Trophoblast cell (in vitro differentiated cells and primary cell): ENCODE measurements at regions not wholly inside any gene's neighbourhood (a gene's known extent, or its start where the extent isn't known, plus 50 kb on each side); places are given as distances from the start of the nearest gene placed in this dataset.

Experiments
- DNase-seq, 2 donors: peaks; one replicate each; pipeline ENCODE4 v3.0.0-alpha.2; 2016
- H2AFZ ChIP-seq: 2 replicates; pipeline ENCODE4 v1.6.1; 2013; ENCODE audit warnings: low read length, moderate library complexity, mild to moderate bottlenecking; ENCODE audit not compliant: insufficient read depth, poor library complexity
- H2AK5ac ChIP-seq: 2 replicates; pipeline ENCODE4 v1.6.1; 2013; ENCODE audit warnings: mild to moderate bottlenecking, low read length
- H2BK120ac ChIP-seq: 2 replicates; pipeline ENCODE4 v1.6.1; 2013; ENCODE audit warnings: low read length, mild to moderate bottlenecking, moderate library complexity; ENCODE audit not compliant: insufficient read depth, poor library complexity
- H2BK12ac ChIP-seq: 2 replicates; pipeline ENCODE4 v1.6.1; 2013; ENCODE audit warnings: mild to moderate bottlenecking, low read length, moderate library complexity
- H2BK5ac ChIP-seq: 2 replicates; pipeline ENCODE4 v1.6.1; 2013; ENCODE audit warnings: low read length, low read depth, moderate library complexity, mild to moderate bottlenecking; ENCODE audit not compliant: poor library complexity
- H3K14ac ChIP-seq: 2 replicates; pipeline ENCODE4 v1.6.1; 2013; ENCODE audit warnings: mild to moderate bottlenecking, low read length
- H3K18ac ChIP-seq: 2 replicates; pipeline ENCODE4 v1.6.1; 2013; ENCODE audit warnings: mild to moderate bottlenecking, low read length
- H3K23ac ChIP-seq: 2 replicates; pipeline ENCODE4 v1.6.1; 2013; ENCODE audit warnings: low read length
- H3K27ac ChIP-seq: 2 replicates; pipeline ENCODE4 v1.5.1; 2013; ENCODE audit warnings: low read depth, mild to moderate bottlenecking, inconsistent platforms, low read length, moderate library complexity
- H3K27me3 ChIP-seq: 2 replicates; pipeline ENCODE4 v1.6.1; 2013; ENCODE audit warnings: inconsistent platforms, mild to moderate bottlenecking, low read length, moderate library complexity; ENCODE audit not compliant: insufficient read depth
- H3K36me3 ChIP-seq, 2 experiments: 1 replicate in 1 of 2; 2 replicates in 1 of 2; pipeline ENCODE4 v1.6.1; 2013; ENCODE audit warnings: low read length in 2 of 2, mild to moderate bottlenecking in 2 of 2, moderate library complexity in 1 of 2; ENCODE audit not compliant: insufficient read depth in 2 of 2, control insufficient read depth in 1 of 2
- H3K4ac ChIP-seq: 2 replicates; pipeline ENCODE4 v1.6.1; 2013; ENCODE audit warnings: low read depth, mild to moderate bottlenecking, low read length, moderate library complexity
- H3K4me1 ChIP-seq, 2 experiments: 1 replicate in 1 of 2; 2 replicates in 1 of 2; pipeline ENCODE4 v1.6.1; 2013; ENCODE audit warnings: low read length in 2 of 2, mild to moderate bottlenecking in 2 of 2, moderate library complexity in 1 of 2; ENCODE audit not compliant: insufficient read depth in 2 of 2, control insufficient read depth in 1 of 2
- H3K4me2 ChIP-seq: 2 replicates; pipeline ENCODE4 v1.6.1; 2013; ENCODE audit warnings: inconsistent platforms, mild to moderate bottlenecking, low read length, moderate library complexity
- H3K4me3 ChIP-seq: 2 replicates; pipeline ENCODE4 v1.5.1; 2013; ENCODE audit warnings: mild to moderate bottlenecking, low read depth, low read length, inconsistent platforms
- H3K79me1 ChIP-seq: one replicate; pipeline ENCODE4 v1.6.1; 2013; ENCODE audit warnings: low read length
- H3K79me2 ChIP-seq: 2 replicates; pipeline ENCODE4 v1.6.1; 2013; ENCODE audit warnings: low read length, mild to moderate bottlenecking; ENCODE audit not compliant: control insufficient read depth, insufficient read depth, poor library complexity
- H3K9ac ChIP-seq: 2 replicates; pipeline ENCODE4 v1.6.1; 2013; ENCODE audit warnings: mild to moderate bottlenecking, low read length
- H3K9me3 ChIP-seq: 2 replicates; pipeline ENCODE4 v1.6.1; 2013; ENCODE audit warnings: low read depth, mild to moderate bottlenecking, control low read depth, inconsistent platforms, low read length; ENCODE audit not compliant: insufficient read depth
- H4K12ac ChIP-seq: 2 replicates; pipeline ENCODE4 v1.6.1; 2013; ENCODE audit warnings: low read depth, mild to moderate bottlenecking, low read length, moderate library complexity
- H4K8ac ChIP-seq: 2 replicates; pipeline ENCODE4 v1.6.1; 2013; ENCODE audit warnings: low read depth, mild to moderate bottlenecking, low read length, moderate library complexity
- H4K91ac ChIP-seq: one replicate; pipeline ENCODE4 v1.6.1; 2013; ENCODE audit warnings: low read depth, mild to moderate bottlenecking, low read length, moderate library complexity
- WGBS: extraction: QIAGEN DNeasy Blood & Tissue Kit; methylation state at CpG from one replicate; pipeline ENCODE4 v1.1.7; 2013; ENCODE audit warnings: missing lambda C conversion rate; ENCODE audit not compliant: insufficient read length, insufficient coverage; ENCODE audit errors: extremely low coverage; 5-methylcytosine and 5-hydroxymethylcytosine counted together

GRCh38 chr2:226559536-226559935, 240.1 kb downstream of the IRS1 start:
- Histone ChIP-seq H3K79me2 (no peaks in the 10 kb centered on the region), H3K14ac (no peak overlapping the region), H3K79me1 (no peaks in the 10 kb centered on the region), H3K36me3 (no peaks in the 10 kb centered on the region), H3K27me3 (no peaks in the 10 kb centered on the region), H3K18ac (no peak overlapping the region), H3K23ac (no peak overlapping the region), H2AK5ac (no peak overlapping the region), H3K4me3 (no peak overlapping the region), H2BK12ac (no peak overlapping the region), H3K27ac (no peak overlapping the region), H2BK120ac (no peak overlapping the region), H3K4me1 (peaks cover 0 to 2% of the 10 kb centered on the region in 2 experiments), H2AFZ (no peak overlapping the region), H3K9ac (no peak overlapping the region), H3K9me3 (no peaks in the 10 kb centered on the region), H4K12ac (no peak overlapping the region), H2BK5ac (no peak overlapping the region), H3K4ac (no peak overlapping the region), H3K4me2 (no peak overlapping the region), H4K8ac (no peak overlapping the region), H4K91ac (no peak overlapping the region)
- WGBS = no CpG with 5 or more reads among the region's 2 CpGs
- DNase-seq = no peak

GRCh38 chr2:226558418-226558817, 241.2 kb downstream of the IRS1 start:
- Histone ChIP-seq H4K91ac (no peak overlapping the region), H3K14ac (no peak overlapping the region), H3K36me3 (no peaks in the 10 kb centered on the region), H3K23ac (no peak overlapping the region), H2AFZ (no peak overlapping the region), H3K9ac (no peak overlapping the region), H2BK5ac (no peak overlapping the region), H3K79me2 (no peaks in the 10 kb centered on the region), H3K4ac (no peak overlapping the region), H3K18ac (no peak overlapping the region), H3K27ac (no peak overlapping the region), H3K4me3 (no peak overlapping the region), H3K9me3 (no peaks in the 10 kb centered on the region), H3K27me3 (no peaks in the 10 kb centered on the region), H2AK5ac (no peak overlapping the region), H3K4me2 (no peak overlapping the region), H4K8ac (no peak overlapping the region), H3K4me1 (peaks cover 0 to 2% of the 10 kb centered on the region in 2 experiments), H2BK120ac (no peak overlapping the region), H2BK12ac (no peak overlapping the region), H3K79me1 (no peaks in the 10 kb centered on the region), H4K12ac (no peak overlapping the region)
- no peak for DNase-seq
- no CpG with 5 or more reads among the region's 5 CpGs for WGBS

- H3K79me1 ChIP-seq = peaks cover 2% of the 10 kb centered on the region
- H4K8ac ChIP-seq = no peak overlapping the region
- H4K91ac ChIP-seq = no peak overlapping the region
- no peak overlapping the region for H2AFZ ChIP-seq
- no CpG with 5 or more reads among the region's 4 CpGs for WGBS
- H2BK5ac ChIP-seq = no peak overlapping the region
- DNase-seq = no peak
- H2BK120ac ChIP-seq = no peak overlapping the region
- no peak overlapping the region for H3K14ac ChIP-seq
- H3K27me3 ChIP-seq = no peaks in the 10 kb centered on the region
- H3K4me1 ChIP-seq = peaks cover 6 to 9% of the 10 kb centered on the region in 2 experiments
- H3K9ac ChIP-seq = no peak overlapping the region
- no peak overlapping the region for H2BK12ac ChIP-seq
- no peak overlapping the region for H4K12ac ChIP-seq
- no peaks in the 10 kb centered on the region for H3K79me2 ChIP-seq
- H3K4me2 ChIP-seq = no peak overlapping the region
- H3K18ac ChIP-seq = no peak overlapping the region
- no peak overlapping the region for H3K23ac ChIP-seq
- no peak overlapping the region for H3K4me3 ChIP-seq
- no peak overlapping the region for H3K4ac ChIP-seq
- H3K27ac ChIP-seq = no peak overlapping the region
- H3K9me3 ChIP-seq = no peaks in the 10 kb centered on the region
- no peaks in the 10 kb centered on the region for H3K36me3 ChIP-seq
- no peak overlapping the region for H2AK5ac ChIP-seq
These were observed 243.6 kb downstream of the IRS1 start for GRCh38 chr2:226556050-226556449.

- no peak overlapping the region for H3K4ac ChIP-seq
- H3K14ac ChIP-seq = no peak overlapping the region
- peaks cover 4% of the 10 kb centered on the region for H3K79me1 ChIP-seq
- DNase-seq = no peak
- H3K27me3 ChIP-seq = no peaks in the 10 kb centered on the region
- no peak overlapping the region for H2AK5ac ChIP-seq
- no peak overlapping the region for H2BK120ac ChIP-seq
- no peaks in the 10 kb centered on the region for H3K36me3 ChIP-seq
- H2AFZ ChIP-seq = no peak overlapping the region
- no peaks in the 10 kb centered on the region for H3K9me3 ChIP-seq
- H4K91ac ChIP-seq = no peak overlapping the region
- H3K9ac ChIP-seq = no peak overlapping the region
- no peak overlapping the region for H3K4me3 ChIP-seq
- no peak overlapping the region for H4K8ac ChIP-seq
- H3K27ac ChIP-seq = no peak overlapping the region
- H3K18ac ChIP-seq = no peak overlapping the region
- WGBS = no CpG with 5 or more reads among the region's 1 CpG
- no peak overlapping the region for H2BK12ac ChIP-seq
- H2BK5ac ChIP-seq = no peak overlapping the region
- H3K4me1 ChIP-seq = peaks cover 8 to 9% of the 10 kb centered on the region in 2 experiments
- no peak overlapping the region for H3K23ac ChIP-seq
- H3K79me2 ChIP-seq = no peaks in the 10 kb centered on the region
- no peak overlapping the region for H4K12ac ChIP-seq
- no peak overlapping the region for H3K4me2 ChIP-seq
These were observed 244.9 kb downstream of the IRS1 start for GRCh38 chr2:226554701-226555100.
